ENCODE measurements at regions not wholly inside any gene's neighbourhood (a gene's known extent, or its start where the extent isn't known, plus 50 kb on each side); places are given as distances from the start of the nearest gene placed in this dataset.

- TF ChIP-seq CTCF (IDR thresholded peaks at IDR 0.05; ENCODE audit: insufficient read depth, low read length, poor library complexity, severe bottlenecking) (no peak), EZH2phosphoT487 (conservative IDR thresholded peaks at IDR 0.05; ENCODE audit: low read length) (no peak)
Measured at GRCh38 chr2:16051841-16052564, 111.7 kb downstream of the MYCN start.
